LNCAP (cell line): ENCODE measurements at regions not wholly inside any gene's neighbourhood (a gene's known extent, or its start where the extent isn't known, plus 50 kb on each side); places are given as distances from the start of the nearest gene placed in this dataset.

Source experiments
- TF ChIP-seq, protein P1 (sequence below): fragments of 450-650 bp; IDR thresholded peaks from 2 replicates; pipeline ENCODE4 v1.5.1; 2017; ENCODE audit warnings: mild to moderate bottlenecking

- TF ChIP-seq, protein P1, sequence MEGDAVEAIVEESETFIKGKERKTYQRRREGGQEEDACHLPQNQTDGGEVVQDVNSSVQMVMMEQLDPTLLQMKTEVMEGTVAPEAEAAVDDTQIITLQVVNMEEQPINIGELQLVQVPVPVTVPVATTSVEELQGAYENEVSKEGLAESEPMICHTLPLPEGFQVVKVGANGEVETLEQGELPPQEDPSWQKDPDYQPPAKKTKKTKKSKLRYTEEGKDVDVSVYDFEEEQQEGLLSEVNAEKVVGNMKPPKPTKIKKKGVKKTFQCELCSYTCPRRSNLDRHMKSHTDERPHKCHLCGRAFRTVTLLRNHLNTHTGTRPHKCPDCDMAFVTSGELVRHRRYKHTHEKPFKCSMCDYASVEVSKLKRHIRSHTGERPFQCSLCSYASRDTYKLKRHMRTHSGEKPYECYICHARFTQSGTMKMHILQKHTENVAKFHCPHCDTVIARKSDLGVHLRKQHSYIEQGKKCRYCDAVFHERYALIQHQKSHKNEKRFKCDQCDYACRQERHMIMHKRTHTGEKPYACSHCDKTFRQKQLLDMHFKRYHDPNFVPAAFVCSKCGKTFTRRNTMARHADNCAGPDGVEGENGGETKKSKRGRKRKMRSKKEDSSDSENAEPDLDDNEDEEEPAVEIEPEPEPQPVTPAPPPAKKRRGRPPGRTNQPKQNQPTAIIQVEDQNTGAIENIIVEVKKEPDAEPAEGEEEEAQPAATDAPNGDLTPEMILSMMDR: no peak
Measured at GRCh38 chr4:90071289-90072235, 55.6 kb upstream of the CCSER1 start.

GRCh38 chr4:90074322-90074886 lies 52.8 kb upstream of the CCSER1 start:
- TF ChIP-seq, protein P1: no peak
